ENCODE measurements at regions not wholly inside any gene's neighbourhood (a gene's known extent, or its start where the extent isn't known, plus 50 kb on each side); places are given as distances from the start of the nearest gene placed in this dataset.

GRCh38 chr7:109059089-109059488 lies 489.4 kb downstream of the DNAJB9 start:
- no peaks in the 10 kb centered on the region for H3K27me3 ChIP-seq (ENCODE audit: control insufficient read depth, insufficient read depth, low read length)
- no peak overlapping the region for H3K4me3 ChIP-seq (ENCODE audit: low read length in 3 of 3)
- H3K4me1 ChIP-seq (ENCODE audit: control insufficient read depth in 2 of 3, insufficient read depth in 2 of 3, low read depth in 1 of 3, low read length in 3 of 3) = no peaks in the 10 kb centered on the region
- no peak overlapping the region for H3K9ac ChIP-seq (ENCODE audit: low read length in 3 of 3)
- H3K9me3 ChIP-seq (ENCODE audit: control insufficient read depth in 2 of 3, insufficient read depth in 1 of 3, low read length in 3 of 3) = no peaks in the 10 kb centered on the region
- intact Hi-C loops (cut with DNase I) = no loop called here
- H3K27ac ChIP-seq (ENCODE audit: low read depth in 2 of 2, low read length in 2 of 2) = no peak overlapping the region
- no peaks in the 10 kb centered on the region for H3K36me3 ChIP-seq (ENCODE audit: control insufficient read depth in 2 of 3, insufficient read depth in 3 of 3, low read length in 3 of 3)
- FAIRE-seq (no peak), DNase-seq (no peak)
- TF ChIP-seq CTCF (IDR thresholded peaks at IDR 0.05; ENCODE audit: borderline replicate concordance, extremely low read depth, insufficient read depth) = no peak

GRCh38 chr7:109062798-109063197 lies 493.1 kb downstream of the DNAJB9 start:
- FAIRE-seq (no peak), DNase-seq (no peak)
- Histone ChIP-seq H3K4me3 (ENCODE audit: low read length in 3 of 3) (no peak overlapping the region), H3K9me3 (ENCODE audit: control insufficient read depth in 2 of 3, insufficient read depth in 1 of 3, low read length in 3 of 3) (no peaks in the 10 kb centered on the region), H3K9ac (ENCODE audit: low read length in 3 of 3) (no peak overlapping the region), H3K27ac (ENCODE audit: low read depth in 2 of 2, low read length in 2 of 2) (no peak overlapping the region), H3K27me3 (ENCODE audit: control insufficient read depth, insufficient read depth, low read length) (no peaks in the 10 kb centered on the region), H3K36me3 (ENCODE audit: control insufficient read depth in 2 of 3, insufficient read depth in 3 of 3, low read length in 3 of 3) (no peaks in the 10 kb centered on the region), H3K4me1 (ENCODE audit: control insufficient read depth in 2 of 3, insufficient read depth in 2 of 3, low read depth in 1 of 3, low read length in 3 of 3) (no peaks in the 10 kb centered on the region)
- intact Hi-C loops (cut with DNase I) = no loop called here
- TF ChIP-seq CTCF (IDR thresholded peaks at IDR 0.05; ENCODE audit: borderline replicate concordance, extremely low read depth, insufficient read depth) = no peak

- Histone ChIP-seq H3K4me1 (ENCODE audit: control insufficient read depth in 2 of 3, insufficient read depth in 2 of 3, low read depth in 1 of 3, low read length in 3 of 3) (no peaks in the 10 kb centered on the region), H3K27me3 (ENCODE audit: control insufficient read depth, insufficient read depth, low read length) (no peaks in the 10 kb centered on the region), H3K36me3 (ENCODE audit: control insufficient read depth in 2 of 3, insufficient read depth in 3 of 3, low read length in 3 of 3) (no peaks in the 10 kb centered on the region), H3K4me3 (ENCODE audit: low read length in 3 of 3) (no peak overlapping the region), H3K9me3 (ENCODE audit: control insufficient read depth in 2 of 3, insufficient read depth in 1 of 3, low read length in 3 of 3) (no peaks in the 10 kb centered on the region), H3K9ac (ENCODE audit: low read length in 3 of 3) (no peak overlapping the region), H3K27ac (ENCODE audit: low read depth in 2 of 2, low read length in 2 of 2) (no peak overlapping the region)
- DNase-seq = no peak
- intact Hi-C loops (cut with DNase I) = no loop called here
- no peak for TF ChIP-seq CTCF (IDR thresholded peaks at IDR 0.05; ENCODE audit: borderline replicate concordance, extremely low read depth, insufficient read depth)
- FAIRE-seq = no peak
Measured at GRCh38 chr7:109073543-109073942, 503.9 kb downstream of the DNAJB9 start.

GRCh38 chr7:109076396-109076972 lies 506.8 kb downstream of the DNAJB9 start:
- H3K4me3 ChIP-seq (ENCODE audit: low read length in 3 of 3) = no peak overlapping the region
- no peaks in the 10 kb centered on the region for H3K27me3 ChIP-seq (ENCODE audit: control insufficient read depth, insufficient read depth, low read length)
- intact Hi-C loops (cut with DNase I) = no loop called here
- no peaks in the 10 kb centered on the region for H3K36me3 ChIP-seq (ENCODE audit: control insufficient read depth in 2 of 3, insufficient read depth in 3 of 3, low read length in 3 of 3)
- H3K27ac ChIP-seq (ENCODE audit: low read depth in 2 of 2, low read length in 2 of 2) = no peak overlapping the region
- no peaks in the 10 kb centered on the region for H3K9me3 ChIP-seq (ENCODE audit: control insufficient read depth in 2 of 3, insufficient read depth in 1 of 3, low read length in 3 of 3)
- no peaks in the 10 kb centered on the region for H3K4me1 ChIP-seq (ENCODE audit: control insufficient read depth in 2 of 3, insufficient read depth in 2 of 3, low read depth in 1 of 3, low read length in 3 of 3)
- TF ChIP-seq CTCF (IDR thresholded peaks at IDR 0.05; ENCODE audit: borderline replicate concordance, extremely low read depth, insufficient read depth) = no peak
- no peak overlapping the region for H3K9ac ChIP-seq (ENCODE audit: low read length in 3 of 3)
- no peak for FAIRE-seq
- DNase-seq = no peak
